Left ventricle myocardium inferior (tissue), 1 donor: ENCODE measurements at regions not wholly inside any gene's neighbourhood (a gene's known extent, or its start where the extent isn't known, plus 50 kb on each side); places are given as distances from the start of the nearest gene placed in this dataset.
"Not testable (repeated sequence)": the region's sequence is repeated elsewhere in the genome, so short reads cannot be mapped to it uniquely, and the experiment has no call there.

Experiments
- DNase-seq: peaks from one replicate; pipeline ENCODE4 v3.0.0-alpha.2; 2020
- H3K27ac ChIP-seq: fragments of 200-600 bp; replicated peaks from 2 replicates; pipeline ENCODE4 v1.8.0; 2021
- H3K27me3 ChIP-seq: fragments of 200-600 bp; 2 replicates; pipeline ENCODE4 v1.8.0; 2021; ENCODE audit warnings: low read depth
- H3K36me3 ChIP-seq: fragments of 200-600 bp; 2 replicates; pipeline ENCODE4 v1.8.0; 2021
- H3K4me1 ChIP-seq: fragments of 200-600 bp; 2 replicates; pipeline ENCODE4 v1.8.0; 2021
- H3K4me3 ChIP-seq: fragments of 200-600 bp; 2 replicates; pipeline ENCODE4 v1.8.0; 2021; ENCODE audit warnings: mild to moderate bottlenecking, moderate library complexity
- H3K9me3 ChIP-seq: fragments of 200-600 bp; replicated peaks from 2 replicates; pipeline ENCODE4 v1.8.0; 2021
- intact Hi-C: fragments of 100-400 bp; cut with micrococcal nuclease; formaldehyde crosslinking; loops from one replicate; pipeline ENCODE4 v1.11.0; 2022
- TF ChIP-seq, protein P1 (sequence below): fragments of 200-600 bp; IDR thresholded peaks from 2 replicates; pipeline ENCODE4 v1.8.0; 2021; ENCODE audit warnings: antibody characterized with exemption, mild to moderate bottlenecking, borderline replicate concordance
- donor health status: DM: no; HTN: yes; CAD: no; lungs with severe emphysema.

GRCh38 chr4:67320645-67321044 is 224.7 kb downstream of the CENPC start:
- intact Hi-C loops = no loop called here
- no peak overlapping the region for H3K27ac ChIP-seq
- no peaks in the 10 kb centered on the region for H3K36me3 ChIP-seq
- H3K4me1 ChIP-seq = no peaks in the 10 kb centered on the region
- DNase-seq = no peak
- H3K27me3 ChIP-seq = no peaks in the 10 kb centered on the region
- H3K9me3 ChIP-seq = no peaks in the 10 kb centered on the region
- H3K4me3 ChIP-seq = no peak overlapping the region
- TF ChIP-seq, protein P1, sequence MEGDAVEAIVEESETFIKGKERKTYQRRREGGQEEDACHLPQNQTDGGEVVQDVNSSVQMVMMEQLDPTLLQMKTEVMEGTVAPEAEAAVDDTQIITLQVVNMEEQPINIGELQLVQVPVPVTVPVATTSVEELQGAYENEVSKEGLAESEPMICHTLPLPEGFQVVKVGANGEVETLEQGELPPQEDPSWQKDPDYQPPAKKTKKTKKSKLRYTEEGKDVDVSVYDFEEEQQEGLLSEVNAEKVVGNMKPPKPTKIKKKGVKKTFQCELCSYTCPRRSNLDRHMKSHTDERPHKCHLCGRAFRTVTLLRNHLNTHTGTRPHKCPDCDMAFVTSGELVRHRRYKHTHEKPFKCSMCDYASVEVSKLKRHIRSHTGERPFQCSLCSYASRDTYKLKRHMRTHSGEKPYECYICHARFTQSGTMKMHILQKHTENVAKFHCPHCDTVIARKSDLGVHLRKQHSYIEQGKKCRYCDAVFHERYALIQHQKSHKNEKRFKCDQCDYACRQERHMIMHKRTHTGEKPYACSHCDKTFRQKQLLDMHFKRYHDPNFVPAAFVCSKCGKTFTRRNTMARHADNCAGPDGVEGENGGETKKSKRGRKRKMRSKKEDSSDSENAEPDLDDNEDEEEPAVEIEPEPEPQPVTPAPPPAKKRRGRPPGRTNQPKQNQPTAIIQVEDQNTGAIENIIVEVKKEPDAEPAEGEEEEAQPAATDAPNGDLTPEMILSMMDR = no peak

- H3K4me1 ChIP-seq, intact Hi-C loops, H3K4me3 ChIP-seq, H3K27me3 ChIP-seq, H3K36me3 ChIP-seq, H3K27ac ChIP-seq, H3K9me3 ChIP-seq, DNase-seq: not testable (repeated sequence)
Measured at GRCh38 chr4:67319607-67320006, 225.7 kb downstream of the CENPC start.

GRCh38 chr4:67300497-67301185 is 244.7 kb downstream of the CENPC start:
- H3K27me3 ChIP-seq, intact Hi-C loops: not testable (repeated sequence)

DNA sequence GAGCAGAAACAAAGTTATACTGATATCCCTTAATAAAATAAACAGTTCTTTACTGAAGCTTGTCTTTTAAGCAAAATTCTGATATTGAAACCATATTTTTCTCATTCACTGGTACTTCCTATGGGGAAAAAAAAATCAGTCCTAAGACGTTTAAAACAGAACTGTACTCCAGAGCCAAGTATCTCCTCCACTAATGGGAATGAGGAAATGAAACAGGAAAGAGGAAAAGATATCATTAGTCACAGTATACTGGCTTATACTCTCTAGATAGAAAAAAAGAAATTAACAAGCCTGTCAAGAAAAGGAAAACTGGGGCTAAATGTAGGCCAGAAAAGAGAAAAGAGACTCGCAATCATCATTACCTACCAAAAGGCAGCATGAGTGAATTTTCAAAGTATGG is 252.7 kb downstream of the CENPC start:
- Histone ChIP-seq H3K4me3 (no peak overlapping the region), H3K4me1 (no peaks in the 10 kb centered on the region), H3K27me3 (no peaks in the 10 kb centered on the region), H3K27ac (no peak overlapping the region), H3K9me3 (peaks cover 20% of the 10 kb centered on the region), H3K36me3 (no peaks in the 10 kb centered on the region)
- TF ChIP-seq, protein P1 = no peak
- intact Hi-C loops = no loop called here
- no peak for DNase-seq

More at GRCh38 chr4:67300497-67301185, 244.7 kb downstream of the CENPC start:
- not testable (repeated sequence) for H3K36me3 ChIP-seq, DNase-seq, H3K27ac ChIP-seq, H3K4me1 ChIP-seq, H3K9me3 ChIP-seq, H3K4me3 ChIP-seq

GRCh38 chr4:67292045-67292444 is 253.3 kb downstream of the CENPC start:
- TF ChIP-seq, protein P1 = no peak
- Histone ChIP-seq H3K4me3 (no peak overlapping the region), H3K36me3 (no peaks in the 10 kb centered on the region), H3K9me3 (peaks cover 20% of the 10 kb centered on the region), H3K27me3 (no peaks in the 10 kb centered on the region), H3K4me1 (no peaks in the 10 kb centered on the region), H3K27ac (no peak overlapping the region)
- intact Hi-C loops = no loop called here
- no peak for DNase-seq

- intact Hi-C loops = no loop called here
- Histone ChIP-seq H3K27me3 (no peaks in the 10 kb centered on the region), H3K9me3 (peaks cover 20% of the 10 kb centered on the region), H3K27ac (no peak overlapping the region), H3K4me1 (no peaks in the 10 kb centered on the region), H3K36me3 (no peaks in the 10 kb centered on the region), H3K4me3 (no peak overlapping the region)
- TF ChIP-seq, protein P1 = no peak
- DNase-seq = no peak
Measured at GRCh38 chr4:67291644-67292043, 253.7 kb downstream of the CENPC start.
